MM.1S (cell line): ENCODE measurements at regions not wholly inside any gene's neighbourhood (a gene's known extent, or its start where the extent isn't known, plus 50 kb on each side); places are given as distances from the start of the nearest gene placed in this dataset.

Source experiments
- DNase-seq: peaks from one replicate; pipeline ENCODE4 v3.0.0-alpha.2; 2015
- H2AFZ ChIP-seq: fragments of 300-600 bp; sonication (generic); 2 replicates; pipeline ENCODE4 v1.6.0; 2016; ENCODE audit warnings: antibody characterized with exemption, low read length
- H3F3A ChIP-seq: fragments of 300-600 bp; sonication (generic); 2 replicates; pipeline ENCODE4 v1.6.1; 2016; ENCODE audit warnings: mild to moderate bottlenecking, antibody characterized with exemption, low read length, moderate library complexity, mixed read lengths; ENCODE audit not compliant: insufficient read depth
- H3K27ac ChIP-seq: fragments of 300-600 bp; sonication (generic); 2 replicates; pipeline ENCODE4 v1.5.1; 2016; ENCODE audit warnings: mild to moderate bottlenecking, low read length
- H3K27me3 ChIP-seq: fragments of 300-600 bp; sonication (generic); replicated peaks from 2 replicates; pipeline ENCODE4 v1.6.0; 2016; ENCODE audit warnings: low read length; ENCODE audit not compliant: insufficient read depth
- H3K36me3 ChIP-seq: fragments of 300-600 bp; sonication (generic); replicated peaks from 2 replicates; pipeline ENCODE4 v1.6.1; 2016; ENCODE audit warnings: mild to moderate bottlenecking, low read length, mixed read lengths; ENCODE audit not compliant: insufficient read depth
- H3K4me1 ChIP-seq: fragments of 300-600 bp; sonication (generic); 2 replicates; pipeline ENCODE4 v1.6.1; 2016; ENCODE audit warnings: low read length, mixed read lengths
- H3K4me2 ChIP-seq: fragments of 300-600 bp; sonication (generic); 2 replicates; pipeline ENCODE4 v1.6.0; 2016; ENCODE audit warnings: low read depth, low read length
- H3K4me3 ChIP-seq: fragments of 300-600 bp; sonication (generic); 2 replicates; pipeline ENCODE4 v1.5.1; 2016; ENCODE audit warnings: low read length, mixed read lengths
- H3K79me2 ChIP-seq: fragments of 300-600 bp; sonication (generic); 2 replicates; pipeline ENCODE4 v1.6.1; 2016; ENCODE audit warnings: mixed run types, low read length, mixed read lengths
- H3K9ac ChIP-seq: fragments of 300-600 bp; sonication (generic); 2 replicates; pipeline ENCODE4 v1.6.1; 2016; ENCODE audit warnings: low read length, mixed read lengths
- H3K9me2 ChIP-seq: fragments of 300-600 bp; sonication (generic); replicated peaks from 2 replicates; pipeline ENCODE4 v1.6.1; 2016; ENCODE audit warnings: mild to moderate bottlenecking, low read length, mixed read lengths; ENCODE audit not compliant: insufficient read depth
- H3K9me3 ChIP-seq: fragments of 300-600 bp; sonication (generic); replicated peaks from 2 replicates; pipeline ENCODE4 v1.6.1; 2016; ENCODE audit warnings: mild to moderate bottlenecking, low read length, mixed read lengths; ENCODE audit not compliant: insufficient read depth
- H4K20me1 ChIP-seq: fragments of 300-600 bp; sonication (generic); 2 replicates; pipeline ENCODE4 v1.6.1; 2016; ENCODE audit warnings: mild to moderate bottlenecking, low read length, moderate library complexity, mixed read lengths; ENCODE audit not compliant: insufficient read depth
- CTCF ChIP-seq: fragments of 300-600 bp; sonication (generic); IDR thresholded peaks from 2 replicates; pipeline ENCODE4 v1.5.1; 2016; ENCODE audit warnings: antibody characterized with exemption, low read length, mixed read lengths
- EZH2 ChIP-seq: fragments of 300-600 bp; sonication (generic); optimal IDR thresholded peaks from 2 replicates; pipeline ENCODE3; 2017; ENCODE audit warnings: low read depth, mild to moderate bottlenecking, antibody characterized with exemption, low read length, mixed read lengths
- EZH2phosphoT487 ChIP-seq: fragments of 300-600 bp; sonication (generic); IDR thresholded peaks from 2 replicates; pipeline ENCODE4 v1.6.1; 2018; ENCODE audit warnings: antibody characterized with exemption, low read length

GRCh38 chr10:8356283-8356682, 301.8 kb downstream of the GATA3 start:
- H3K4me1 ChIP-seq = no peaks in the 10 kb centered on the region
- no peak overlapping the region for H3K9ac ChIP-seq
- no peaks in the 10 kb centered on the region for H4K20me1 ChIP-seq
- no peaks in the 10 kb centered on the region for H3F3A ChIP-seq
- TF ChIP-seq EZH2 (no peak), CTCF (no peak), EZH2phosphoT487 (no peak)
- H3K27ac ChIP-seq = no peak overlapping the region
- no peaks in the 10 kb centered on the region for H3K79me2 ChIP-seq
- no peak overlapping the region for H2AFZ ChIP-seq
- no peak overlapping the region for H3K4me3 ChIP-seq
- H3K9me2 ChIP-seq = no peaks in the 10 kb centered on the region
- no peak for DNase-seq
- no peaks in the 10 kb centered on the region for H3K36me3 ChIP-seq
- H3K27me3 ChIP-seq = no peaks in the 10 kb centered on the region
- H3K4me2 ChIP-seq = no peak overlapping the region
- H3K9me3 ChIP-seq = no peaks in the 10 kb centered on the region

GRCh38 chr10:8359467-8359866, 305.0 kb downstream of the GATA3 start:
- Histone ChIP-seq H3K27ac (no peak overlapping the region), H3K9me3 (no peaks in the 10 kb centered on the region), H3K4me2 (no peak overlapping the region), H3K9ac (no peak overlapping the region), H2AFZ (no peak overlapping the region), H3K4me3 (no peak overlapping the region), H3K79me2 (no peaks in the 10 kb centered on the region), H3K4me1 (no peaks in the 10 kb centered on the region), H3F3A (no peaks in the 10 kb centered on the region), H3K27me3 (no peaks in the 10 kb centered on the region), H3K9me2 (no peaks in the 10 kb centered on the region), H4K20me1 (no peaks in the 10 kb centered on the region), H3K36me3 (no peaks in the 10 kb centered on the region)
- DNase-seq = no peak
- TF ChIP-seq EZH2phosphoT487 = no peak
- no peak for TF ChIP-seq EZH2
- TF ChIP-seq CTCF = no peak

GRCh38 chr10:8360365-8360764, 305.9 kb downstream of the GATA3 start:
- H3K9ac ChIP-seq = no peak overlapping the region

More at GRCh38 chr10:8360365-8360764, 305.9 kb downstream of the GATA3 start:
- peak; percentile 25 for DNase-seq
- no peak overlapping the region for H3K4me3 ChIP-seq
- H2AFZ ChIP-seq = no peak overlapping the region
- TF ChIP-seq CTCF = no peak
- no peak for TF ChIP-seq EZH2
- no peak for TF ChIP-seq EZH2phosphoT487
- H3K79me2 ChIP-seq = no peaks in the 10 kb centered on the region
- no peaks in the 10 kb centered on the region for H3K9me3 ChIP-seq
- H3F3A ChIP-seq = no peaks in the 10 kb centered on the region
- H3K4me1 ChIP-seq = no peaks in the 10 kb centered on the region
- H3K36me3 ChIP-seq = no peaks in the 10 kb centered on the region
- no peaks in the 10 kb centered on the region for H3K27me3 ChIP-seq
- H4K20me1 ChIP-seq = no peaks in the 10 kb centered on the region
- H3K27ac ChIP-seq = no peak overlapping the region
- no peaks in the 10 kb centered on the region for H3K9me2 ChIP-seq
- H3K4me2 ChIP-seq = no peak overlapping the region
